ENCODE measurements at regions not wholly inside any gene's neighbourhood (a gene's known extent, or its start where the extent isn't known, plus 50 kb on each side); places are given as distances from the start of the nearest gene placed in this dataset.

DNA sequence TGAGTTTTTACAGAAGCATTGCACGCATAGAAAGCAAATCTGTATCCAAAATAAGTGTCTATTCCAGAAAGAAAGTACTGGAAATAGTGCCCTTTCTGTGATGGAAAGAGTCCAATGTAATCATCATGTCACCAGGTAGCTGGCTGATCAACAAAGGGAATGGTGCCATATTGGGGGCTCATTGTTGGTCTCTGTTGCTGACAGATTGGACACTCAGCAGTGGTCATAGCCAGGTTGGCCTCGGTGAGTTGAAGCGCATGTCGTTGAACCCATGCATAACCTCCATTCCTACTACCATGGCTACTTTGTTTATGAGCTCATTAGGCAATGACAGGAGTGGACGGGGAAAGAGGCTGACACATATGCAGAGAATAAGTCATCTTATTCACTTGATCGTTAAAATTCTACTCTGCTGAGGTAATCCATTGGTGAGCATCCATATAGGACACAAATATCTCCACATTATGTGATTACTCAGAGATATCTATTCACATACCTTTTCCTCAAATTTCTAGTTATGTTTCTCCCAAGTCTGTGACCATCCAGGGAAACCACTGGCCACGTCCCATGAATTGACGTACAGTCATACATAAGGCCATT, 560.5 kb downstream of the HAO1 start:
- H3K27me3 ChIP-seq (ENCODE audit: insufficient read depth, low read length), result no peaks in the 10 kb centered on the region
- H3K27ac ChIP-seq (ENCODE audit: low read depth, low read length), result no peak overlapping the region
- no peaks in the 10 kb centered on the region for H3K4me1 ChIP-seq (ENCODE audit: control insufficient read depth, insufficient read depth, low read length, unreplicated experiment)

DNA sequence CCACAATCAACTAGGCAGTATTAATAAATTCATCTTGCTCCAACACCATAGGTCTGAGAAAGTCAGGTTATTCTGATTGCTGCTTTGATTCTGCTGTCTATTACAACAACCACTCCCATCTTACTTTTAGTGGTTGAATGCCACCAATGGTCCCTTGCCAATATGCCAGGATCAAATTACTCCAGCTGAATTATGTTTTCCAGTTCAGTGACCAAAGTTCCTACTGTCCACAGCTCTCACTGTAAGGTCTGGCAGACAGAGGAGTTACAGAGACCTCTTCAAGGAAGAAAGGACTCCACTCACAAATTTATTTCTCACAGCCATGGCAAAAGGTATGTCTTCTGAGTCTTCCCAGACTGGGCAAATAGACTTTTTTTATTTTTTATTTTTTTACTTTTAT, 557.0 kb downstream of the HAO1 start:
- Histone ChIP-seq H3K27ac (ENCODE audit: low read depth, low read length) (no peak overlapping the region), H3K4me3 (ENCODE audit: low read depth, low read length) (no peak overlapping the region), H2AFZ (ENCODE audit: low read length, unreplicated experiment) (no peak overlapping the region), H3K4me1 (ENCODE audit: control insufficient read depth, insufficient read depth, low read length, unreplicated experiment) (no peaks in the 10 kb centered on the region), H3K36me3 (ENCODE audit: insufficient read depth, low read length) (no peaks in the 10 kb centered on the region), H3K79me2 (ENCODE audit: control insufficient read depth, insufficient read depth, low read length, unreplicated experiment) (no peaks in the 10 kb centered on the region), H3K27me3 (ENCODE audit: insufficient read depth, low read length) (no peaks in the 10 kb centered on the region)

More for the DNA sequence above, 560.5 kb downstream of the HAO1 start:
- H3K4me3 ChIP-seq (ENCODE audit: low read depth, low read length), result no peak overlapping the region
- H3K79me2 ChIP-seq (ENCODE audit: control insufficient read depth, insufficient read depth, low read length, unreplicated experiment), result no peaks in the 10 kb centered on the region
- no peak overlapping the region for H2AFZ ChIP-seq (ENCODE audit: low read length, unreplicated experiment)
- no peaks in the 10 kb centered on the region for H3K36me3 ChIP-seq (ENCODE audit: insufficient read depth, low read length)

DNA sequence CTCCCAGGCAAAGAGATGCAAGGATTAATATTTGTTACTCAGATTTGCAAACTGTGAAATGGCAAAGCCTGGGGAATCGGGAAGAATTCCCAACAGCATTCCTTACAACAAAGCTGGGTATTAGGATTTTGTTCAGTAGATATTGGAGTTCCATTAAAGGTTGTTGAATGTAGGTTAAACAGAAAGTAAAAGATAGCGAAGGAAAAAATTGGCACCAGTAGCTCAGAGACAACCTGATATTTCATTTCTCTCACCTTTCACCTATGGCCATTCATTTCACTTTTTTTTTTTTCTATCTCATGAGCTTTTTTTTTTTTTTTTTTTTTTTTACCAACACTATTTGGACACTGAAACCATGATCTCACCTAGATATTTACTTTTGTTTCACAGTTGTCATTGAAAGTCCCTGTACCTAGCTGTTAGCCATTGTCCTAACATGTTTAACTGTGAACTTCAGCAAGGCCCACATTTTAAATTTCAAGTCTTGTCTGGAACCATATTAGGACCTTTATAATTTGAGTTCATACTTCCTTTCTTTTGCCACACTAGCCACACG, 552.5 kb downstream of the HAO1 start:
- H3K4me1 ChIP-seq (ENCODE audit: control insufficient read depth, insufficient read depth, low read length, unreplicated experiment), result no peaks in the 10 kb centered on the region
- H2AFZ ChIP-seq (ENCODE audit: low read length, unreplicated experiment), result no peak overlapping the region
- H3K36me3 ChIP-seq (ENCODE audit: insufficient read depth, low read length), result no peaks in the 10 kb centered on the region
- H3K79me2 ChIP-seq (ENCODE audit: control insufficient read depth, insufficient read depth, low read length, unreplicated experiment), result no peaks in the 10 kb centered on the region
- H3K4me3 ChIP-seq (ENCODE audit: low read depth, low read length), result no peak overlapping the region
- H3K27me3 ChIP-seq (ENCODE audit: insufficient read depth, low read length), result no peaks in the 10 kb centered on the region
- no peak overlapping the region for H3K27ac ChIP-seq (ENCODE audit: low read depth, low read length)

DNA sequence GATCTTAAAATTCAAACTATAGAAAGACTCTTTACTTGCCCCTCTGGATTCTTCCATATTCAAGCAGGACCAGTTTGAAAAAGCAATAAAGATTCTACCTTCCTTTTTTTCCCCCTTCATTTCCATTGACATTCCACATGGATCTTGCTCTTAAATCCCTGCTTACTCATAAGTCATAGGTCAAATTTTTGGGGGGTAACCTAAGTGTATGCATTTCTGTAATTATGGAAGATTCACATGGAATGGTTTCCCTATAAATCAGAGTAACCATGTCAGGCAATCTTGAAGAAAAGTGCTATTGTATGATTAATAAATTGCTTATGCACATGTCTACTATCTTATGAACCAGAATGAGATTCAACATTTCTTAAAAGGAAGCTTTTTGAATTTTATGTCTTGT, 551.0 kb downstream of the HAO1 start:
- H3K36me3 ChIP-seq (ENCODE audit: insufficient read depth, low read length), result no peaks in the 10 kb centered on the region
- H3K4me3 ChIP-seq (ENCODE audit: low read depth, low read length), result no peak overlapping the region
- no peak overlapping the region for H2AFZ ChIP-seq (ENCODE audit: low read length, unreplicated experiment)
- no peaks in the 10 kb centered on the region for H3K27me3 ChIP-seq (ENCODE audit: insufficient read depth, low read length)
- H3K79me2 ChIP-seq (ENCODE audit: control insufficient read depth, insufficient read depth, low read length, unreplicated experiment), result no peaks in the 10 kb centered on the region
- H3K4me1 ChIP-seq (ENCODE audit: control insufficient read depth, insufficient read depth, low read length, unreplicated experiment), result no peaks in the 10 kb centered on the region
- no peak overlapping the region for H3K27ac ChIP-seq (ENCODE audit: low read depth, low read length)

DNA sequence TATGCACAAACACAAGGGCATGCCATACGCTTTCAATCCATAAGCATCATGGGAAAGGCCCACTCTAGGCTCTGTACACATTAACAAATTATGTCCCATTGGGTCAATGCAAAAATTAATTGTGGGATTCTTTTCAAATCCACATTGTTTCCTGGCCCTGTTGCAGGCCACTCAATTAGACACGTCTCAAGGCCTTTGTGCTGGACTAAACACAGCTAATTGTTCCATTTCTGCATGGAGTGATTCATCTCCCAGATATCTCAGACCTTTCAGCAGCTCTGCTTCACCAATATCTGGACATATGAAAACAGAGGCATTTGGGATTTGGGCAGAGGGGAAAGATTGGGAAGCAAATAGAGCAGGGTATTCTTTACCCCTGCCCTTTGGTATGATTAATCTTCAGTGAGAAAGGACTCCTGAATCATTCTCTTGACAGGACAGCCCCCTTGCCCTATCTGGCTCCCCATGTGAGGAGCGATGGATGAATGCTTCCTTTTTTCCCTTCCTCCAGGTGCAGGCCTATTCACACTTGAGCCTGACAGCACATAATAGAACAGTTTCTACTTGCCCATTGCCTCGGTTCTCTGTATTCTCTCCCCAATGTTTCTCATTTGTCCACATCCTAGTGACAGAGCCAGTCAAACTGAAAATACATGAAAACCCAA, 547.6 kb downstream of the HAO1 start:
- H3K27ac ChIP-seq (ENCODE audit: low read depth, low read length), result no peak overlapping the region

DNA sequence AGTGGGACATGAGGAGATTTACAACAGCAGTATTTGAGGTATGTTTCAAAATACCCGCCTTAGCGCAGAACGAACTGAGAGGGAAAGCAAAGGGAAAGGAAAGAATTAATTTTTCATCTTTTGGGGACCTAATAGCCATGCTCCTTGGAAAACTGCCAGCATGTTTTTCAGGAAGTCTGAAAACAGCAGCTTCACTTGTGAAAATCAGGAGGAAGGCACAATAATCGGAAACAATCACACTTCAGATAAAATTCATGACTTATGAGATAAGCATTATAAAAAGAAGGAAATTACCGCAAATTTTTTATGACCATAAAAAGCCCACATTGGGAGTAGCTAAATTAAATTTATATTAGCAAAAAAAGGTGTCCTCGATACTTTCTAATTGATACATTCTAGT, 541.1 kb downstream of the HAO1 start:
- Histone ChIP-seq H3K36me3 (ENCODE audit: insufficient read depth, low read length) (no peaks in the 10 kb centered on the region), H3K4me1 (ENCODE audit: control insufficient read depth, insufficient read depth, low read length, unreplicated experiment) (no peaks in the 10 kb centered on the region), H3K27ac (ENCODE audit: low read depth, low read length) (no peak overlapping the region), H2AFZ (ENCODE audit: low read length, unreplicated experiment) (no peak overlapping the region), H3K4me3 (ENCODE audit: low read depth, low read length) (no peak overlapping the region), H3K79me2 (ENCODE audit: control insufficient read depth, insufficient read depth, low read length, unreplicated experiment) (no peaks in the 10 kb centered on the region), H3K27me3 (ENCODE audit: insufficient read depth, low read length) (0 out of 2 replicates have a peak, but pooled peaks cover 3% of the 10 kb centered on the region)

More for the DNA sequence above, 547.6 kb downstream of the HAO1 start:
- Histone ChIP-seq H3K79me2 (ENCODE audit: control insufficient read depth, insufficient read depth, low read length, unreplicated experiment) (no peaks in the 10 kb centered on the region), H3K4me3 (ENCODE audit: low read depth, low read length) (no peak overlapping the region), H2AFZ (ENCODE audit: low read length, unreplicated experiment) (no peak overlapping the region), H3K36me3 (ENCODE audit: insufficient read depth, low read length) (no peaks in the 10 kb centered on the region), H3K27me3 (ENCODE audit: insufficient read depth, low read length) (0 out of 2 replicates have a peak, but pooled peaks cover 3% of the 10 kb centered on the region), H3K4me1 (ENCODE audit: control insufficient read depth, insufficient read depth, low read length, unreplicated experiment) (no peaks in the 10 kb centered on the region)

DNA sequence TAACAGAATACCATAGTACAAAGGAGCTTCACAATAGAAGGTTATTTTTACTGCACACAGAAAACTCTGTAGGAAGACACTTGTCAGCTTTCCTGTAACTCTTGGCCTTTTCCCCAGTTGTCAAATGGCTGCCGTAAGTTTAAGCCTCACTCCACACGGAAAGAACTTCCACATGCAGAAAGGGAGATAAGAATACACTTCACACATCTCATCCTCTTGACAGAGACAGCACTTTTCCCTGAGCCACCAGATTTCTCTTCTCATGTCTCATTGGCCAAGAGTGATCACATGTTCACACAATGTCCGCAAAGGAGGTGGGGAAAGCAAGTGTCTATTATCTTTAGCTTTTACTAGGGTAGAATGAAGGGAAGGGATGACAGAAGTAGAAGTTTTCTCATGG, 540.7 kb downstream of the HAO1 start:
- H3K36me3 ChIP-seq (ENCODE audit: insufficient read depth, low read length), result no peaks in the 10 kb centered on the region
- H3K4me3 ChIP-seq (ENCODE audit: low read depth, low read length), result no peak overlapping the region
- no peaks in the 10 kb centered on the region for H3K4me1 ChIP-seq (ENCODE audit: control insufficient read depth, insufficient read depth, low read length, unreplicated experiment)
- H3K27me3 ChIP-seq (ENCODE audit: insufficient read depth, low read length), result 0 out of 2 replicates have a peak, but pooled peaks cover 3% of the 10 kb centered on the region
- H2AFZ ChIP-seq (ENCODE audit: low read length, unreplicated experiment), result no peak overlapping the region
- H3K27ac ChIP-seq (ENCODE audit: low read depth, low read length), result no peak overlapping the region
- H3K79me2 ChIP-seq (ENCODE audit: control insufficient read depth, insufficient read depth, low read length, unreplicated experiment), result no peaks in the 10 kb centered on the region

DNA sequence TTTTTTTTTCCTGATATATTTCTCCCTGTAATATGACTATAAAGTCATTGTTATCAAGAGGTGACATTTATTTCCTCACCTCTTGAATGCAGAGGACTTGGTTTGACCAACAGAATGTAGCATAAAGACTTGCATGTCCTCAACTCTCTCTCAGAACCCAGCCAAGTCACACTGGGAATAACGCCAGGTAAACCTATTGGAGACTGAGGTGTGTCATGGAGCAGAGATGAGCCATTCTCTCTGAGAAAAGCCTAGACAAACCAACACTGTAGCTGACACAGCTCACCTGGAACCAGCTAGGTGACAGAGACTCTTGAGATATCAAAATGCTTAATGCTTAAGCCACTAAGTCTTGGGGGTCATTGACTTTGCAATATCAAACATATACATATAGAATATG, 533.6 kb downstream of the HAO1 start:
- Histone ChIP-seq H3K4me1 (ENCODE audit: control insufficient read depth, insufficient read depth, low read length, unreplicated experiment) (no peaks in the 10 kb centered on the region), H3K79me2 (ENCODE audit: control insufficient read depth, insufficient read depth, low read length, unreplicated experiment) (no peaks in the 10 kb centered on the region), H2AFZ (ENCODE audit: low read length, unreplicated experiment) (no peak overlapping the region), H3K36me3 (ENCODE audit: insufficient read depth, low read length) (no peaks in the 10 kb centered on the region), H3K27ac (ENCODE audit: low read depth, low read length) (no peak overlapping the region), H3K4me3 (ENCODE audit: low read depth, low read length) (no peak overlapping the region), H3K27me3 (ENCODE audit: insufficient read depth, low read length) (no peaks in the 10 kb centered on the region)

DNA sequence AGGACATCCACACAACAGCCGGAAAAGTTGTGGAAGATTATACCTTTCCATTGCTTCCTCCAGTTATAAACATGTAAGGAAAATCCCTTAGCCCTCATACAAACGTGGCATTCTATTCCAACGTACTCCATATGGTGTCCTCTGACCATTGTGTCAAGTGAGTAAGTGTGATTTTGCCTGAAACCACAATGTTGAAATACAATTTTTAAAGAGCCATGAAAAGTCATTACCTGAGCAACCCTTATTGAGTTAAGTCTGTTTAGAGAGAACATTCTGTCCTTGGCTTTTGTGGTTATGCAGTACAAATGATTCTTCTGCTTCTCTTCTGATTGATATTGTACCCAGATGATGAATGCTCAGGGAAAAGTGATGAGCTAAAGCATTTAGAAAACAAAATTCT, 530.1 kb downstream of the HAO1 start:
- no peak overlapping the region for H3K27ac ChIP-seq (ENCODE audit: low read depth, low read length)
- H3K27me3 ChIP-seq (ENCODE audit: insufficient read depth, low read length), result no peaks in the 10 kb centered on the region
- no peaks in the 10 kb centered on the region for H3K4me1 ChIP-seq (ENCODE audit: control insufficient read depth, insufficient read depth, low read length, unreplicated experiment)
- H3K4me3 ChIP-seq (ENCODE audit: low read depth, low read length), result no peak overlapping the region
- no peaks in the 10 kb centered on the region for H3K36me3 ChIP-seq (ENCODE audit: insufficient read depth, low read length)
- no peak overlapping the region for H2AFZ ChIP-seq (ENCODE audit: low read length, unreplicated experiment)
- no peaks in the 10 kb centered on the region for H3K79me2 ChIP-seq (ENCODE audit: control insufficient read depth, insufficient read depth, low read length, unreplicated experiment)

DNA sequence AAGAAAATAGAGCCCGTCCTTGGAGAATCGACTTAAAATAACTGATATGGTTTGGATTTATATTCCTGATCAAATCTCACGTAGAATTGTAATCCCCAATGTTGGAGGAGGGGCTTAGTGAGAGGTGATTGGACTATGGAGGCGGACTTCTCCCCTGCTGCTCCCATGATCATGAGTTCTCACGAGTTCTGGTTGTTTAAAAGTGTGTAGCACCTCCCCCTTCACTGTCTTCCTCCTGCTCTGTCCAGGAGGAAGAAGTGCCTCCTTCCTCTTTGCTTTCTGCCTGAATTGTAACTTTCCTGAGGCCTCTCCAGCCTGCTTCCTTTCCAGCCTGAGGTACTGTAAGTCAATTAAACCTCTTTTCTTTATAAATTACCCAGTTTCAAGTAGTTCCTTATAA, 529.2 kb downstream of the HAO1 start:
- no peaks in the 10 kb centered on the region for H3K36me3 ChIP-seq (ENCODE audit: insufficient read depth, low read length)

DNA sequence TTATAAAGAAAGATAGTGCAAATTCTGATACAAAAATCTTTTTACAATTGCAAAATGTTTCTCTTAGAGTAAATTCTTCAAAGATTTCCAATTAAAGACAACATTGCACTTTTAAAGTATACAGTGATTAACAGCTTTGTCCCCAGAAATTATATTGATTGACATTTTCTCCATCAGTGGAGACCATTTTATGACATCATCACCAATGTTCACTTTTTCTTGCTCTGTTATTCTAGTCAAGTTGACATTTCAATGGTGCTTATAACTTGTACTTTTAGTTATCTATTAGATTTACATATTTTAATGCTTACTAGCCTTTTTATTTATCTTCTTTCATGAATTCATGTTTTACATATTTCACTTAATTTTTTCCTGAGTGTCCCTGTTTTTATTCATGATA, 524.8 kb downstream of the HAO1 start:
- Histone ChIP-seq H3K27me3 (ENCODE audit: insufficient read depth, low read length) (no peaks in the 10 kb centered on the region), H3K27ac (ENCODE audit: low read depth, low read length) (no peak overlapping the region), H2AFZ (ENCODE audit: low read length, unreplicated experiment) (no peak overlapping the region), H3K4me3 (ENCODE audit: low read depth, low read length) (no peak overlapping the region), H3K79me2 (ENCODE audit: control insufficient read depth, insufficient read depth, low read length, unreplicated experiment) (no peaks in the 10 kb centered on the region), H3K36me3 (ENCODE audit: insufficient read depth, low read length) (no peaks in the 10 kb centered on the region), H3K4me1 (ENCODE audit: control insufficient read depth, insufficient read depth, low read length, unreplicated experiment) (no peaks in the 10 kb centered on the region)

More for the DNA sequence above, 529.2 kb downstream of the HAO1 start:
- no peak overlapping the region for H3K4me3 ChIP-seq (ENCODE audit: low read depth, low read length)
- no peaks in the 10 kb centered on the region for H3K79me2 ChIP-seq (ENCODE audit: control insufficient read depth, insufficient read depth, low read length, unreplicated experiment)
- H2AFZ ChIP-seq (ENCODE audit: low read length, unreplicated experiment), result no peak overlapping the region
- no peak overlapping the region for H3K27ac ChIP-seq (ENCODE audit: low read depth, low read length)
- H3K27me3 ChIP-seq (ENCODE audit: insufficient read depth, low read length), result no peaks in the 10 kb centered on the region
- H3K4me1 ChIP-seq (ENCODE audit: control insufficient read depth, insufficient read depth, low read length, unreplicated experiment), result no peaks in the 10 kb centered on the region
